IPS DF 4.7 (cell line): ENCODE measurements at regions not wholly inside any gene's neighbourhood (a gene's known extent, or its start where the extent isn't known, plus 50 kb on each side); places are given as distances from the start of the nearest gene placed in this dataset.

Experiments used
- DNase-seq: peaks from one replicate; pipeline ENCODE4 v3.0.0-alpha.2; 2013; ENCODE audit warnings: low spot score; ENCODE audit errors: extremely low read depth

GRCh38 chr12:132426349-132427173 is 63.4 kb upstream of the FBRSL1 start:
- no peak for DNase-seq

GRCh38 chr12:132424811-132425210 is 65.1 kb upstream of the FBRSL1 start:
- no peak for DNase-seq

GRCh38 chr12:132423820-132424645 is 65.9 kb upstream of the FBRSL1 start:
- DNase-seq, result no peak

- DNase-seq, result no peak
Measured at GRCh38 chr12:132423251-132423819, 66.6 kb upstream of the FBRSL1 start.

GRCh38 chr12:132422381-132423043 is 67.4 kb upstream of the FBRSL1 start:
- no peak for DNase-seq

- no peak for DNase-seq
Measured at GRCh38 chr12:132422040-132422380, 67.9 kb upstream of the FBRSL1 start.

GRCh38 chr12:132419631-132420246 is 70.2 kb upstream of the FBRSL1 start:
- DNase-seq, result no peak

GRCh38 chr12:132418393-132418925 is 71.5 kb upstream of the FBRSL1 start:
- DNase-seq, result no peak

GRCh38 chr12:132417741-132418140 is 72.2 kb upstream of the FBRSL1 start:
- DNase-seq, result no peak

- DNase-seq, result no peak
Measured at GRCh38 chr12:132416827-132417226, 73.1 kb upstream of the FBRSL1 start.

GRCh38 chr12:132416121-132416673 is 73.8 kb upstream of the FBRSL1 start:
- DNase-seq, result no peak

GRCh38 chr12:132415327-132416120 is 74.4 kb upstream of the FBRSL1 start:
- DNase-seq, result no peak

GRCh38 chr12:132414634-132415326 is 75.2 kb upstream of the FBRSL1 start:
- DNase-seq, result peak; percentile 53

- no peak for DNase-seq
Measured at GRCh38 chr12:132413931-132414588, 75.9 kb upstream of the FBRSL1 start.

- DNase-seq, result no peak
Measured at GRCh38 chr12:132411457-132411856, 78.5 kb upstream of the FBRSL1 start.

GRCh38 chr12:132410849-132411248 is 79.1 kb upstream of the FBRSL1 start:
- no peak for DNase-seq

- DNase-seq, result no peak
Measured at GRCh38 chr12:132410296-132410625, 79.7 kb upstream of the FBRSL1 start.

GRCh38 chr12:132409495-132410295 is 80.3 kb upstream of the FBRSL1 start:
- DNase-seq, result no peak
